H1 (cell line): ENCODE measurements at regions not wholly inside any gene's neighbourhood (a gene's known extent, or its start where the extent isn't known, plus 50 kb on each side); places are given as distances from the start of the nearest gene placed in this dataset.

Experiments used
- CTCF ChIA-PET: fragments of 300-600 bp; sonication (Branson Sonifier 250); formaldehyde crosslinking; loops from one replicate; lab custom pipeline; 2021; ENCODE audit not compliant: partially characterized antibody; lab: Charles Lee
- POLR2A ChIA-PET: fragments of 300-600 bp; sonication (Branson Sonifier 250); formaldehyde crosslinking; loops from one replicate; lab custom pipeline; 2021; ENCODE audit warnings: inconsistent platforms; ENCODE audit not compliant: partially characterized antibody; lab: Charles Lee
- DNase-seq, 2 experiments: peaks; one replicate each; pipeline versions ENCODE4 v3.0.0 to v3.0.0-alpha.2; 2010 to 2022; ENCODE audit warnings: low spot score in 2 of 2, low read depth in 1 of 2, mixed read lengths in 1 of 2
- FAIRE-seq: peaks from 2 replicates; lab custom pipeline; 2011; peaks lifted over from hg19 to GRCh38; lab: Jason Lieb, UNC
- H2AFZ ChIP-seq: 2 replicates; pipeline ENCODE4 v1.8.1; 2012; ENCODE audit warnings: low read length, inconsistent platforms
- H2AK5ac ChIP-seq: 2 replicates; pipeline ENCODE4 v1.6.1; 2013; ENCODE audit warnings: low read depth, low read length
- H2BK120ac ChIP-seq: replicated peaks from 2 replicates; pipeline ENCODE3; 2013; ENCODE audit warnings: low read depth, low read length, inconsistent platforms
- H2BK12ac ChIP-seq: 2 replicates; pipeline ENCODE4 v1.6.1; 2013; ENCODE audit warnings: low read depth, low read length
- H2BK15ac ChIP-seq: 2 replicates; pipeline ENCODE4 v1.6.1; 2013; ENCODE audit warnings: low read length
- H2BK20ac ChIP-seq: 2 replicates; pipeline ENCODE4 v1.6.1; 2013; ENCODE audit warnings: low read length
- H2BK5ac ChIP-seq: 2 replicates; pipeline ENCODE4 v1.6.1; 2013; ENCODE audit warnings: low read depth, low read length
- H3K14ac ChIP-seq: 2 replicates; pipeline ENCODE4 v1.6.1; 2013; ENCODE audit warnings: inconsistent platforms; ENCODE audit not compliant: insufficient read length
- H3K18ac ChIP-seq: 2 replicates; pipeline ENCODE4 v1.6.1; 2013; ENCODE audit warnings: low read length; ENCODE audit errors: extremely low read depth
- H3K23ac ChIP-seq: 2 replicates; pipeline ENCODE4 v1.6.1; 2013; ENCODE audit warnings: inconsistent platforms; ENCODE audit not compliant: insufficient read length
- H3K23me2 ChIP-seq: 2 replicates; pipeline ENCODE4 v1.6.1; 2013; ENCODE audit warnings: low read depth, low read length
- H3K27ac ChIP-seq: 2 replicates; pipeline ENCODE4 v1.6.1; 2011; ENCODE audit warnings: low read depth, low read length, inconsistent platforms
- H3K27me3 ChIP-seq, 4 experiments: replicated peaks in 1 of 4; 1 replicate in 1 of 4; 2 replicates in 3 of 4; pipeline versions ENCODE4 v1.6.1 to v1.8.1; 2011 to 2013; ENCODE audit warnings: low read length in 3 of 4, mild to moderate bottlenecking in 3 of 4, inconsistent platforms in 2 of 4, mixed read lengths in 2 of 4, moderate library complexity in 1 of 4; ENCODE audit not compliant: control insufficient read depth in 3 of 4, insufficient read depth in 3 of 4; ENCODE audit errors: extremely low read depth in 1 of 4
- H3K36me3 ChIP-seq, 4 experiments: 2 replicates each; pipeline versions ENCODE4 v1.6.1 to v1.8.1; 2011 to 2013; ENCODE audit warnings: mild to moderate bottlenecking in 4 of 4, low read length in 3 of 4, moderate library complexity in 2 of 4, control low read depth in 1 of 4, inconsistent platforms in 1 of 4; ENCODE audit not compliant: insufficient read depth in 4 of 4, control insufficient read depth in 2 of 4
- H3K4ac ChIP-seq: replicated peaks from 2 replicates; pipeline ENCODE3; 2013; ENCODE audit warnings: low read length, low read depth, mixed read lengths, inconsistent platforms; ENCODE audit not compliant: insufficient read length
- H3K4me1 ChIP-seq, 4 experiments: replicated peaks in 1 of 4; 1 replicate in 1 of 4; 2 replicates in 3 of 4; pipeline versions ENCODE4 v1.6.1 to v1.8.1; 2011 to 2013; ENCODE audit warnings: low read length in 3 of 4, inconsistent platforms in 2 of 4, mixed read lengths in 1 of 4; ENCODE audit not compliant: insufficient read depth in 4 of 4, control insufficient read depth in 3 of 4
- H3K4me2 ChIP-seq, 2 experiments: 2 replicates each; pipeline versions ENCODE4 v1.6.1 to v1.8.1; 2011 to 2013; ENCODE audit warnings: low read depth in 2 of 2, low read length in 2 of 2, control low read depth in 1 of 2, inconsistent platforms in 1 of 2, mild to moderate bottlenecking in 1 of 2; ENCODE audit not compliant: insufficient read depth in 1 of 2
- H3K4me3 ChIP-seq, 4 experiments: fragments of 200-600, 300-600 bp in 1 of 4; sonication (generic), shearing (Covaris generic), sonication (Bioruptor Twin) in 1 of 4; 2 replicates each; pipeline versions ENCODE4 v1.5.1 to v1.8.1; 2011 to 2016; ENCODE audit warnings: low read length in 4 of 4, low read depth in 3 of 4, control low read depth in 2 of 4, inconsistent platforms in 2 of 4, mild to moderate bottlenecking in 2 of 4, mixed read lengths in 1 of 4, moderate library complexity in 1 of 4; ENCODE audit not compliant: insufficient read depth in 2 of 4; ENCODE audit errors: extremely low read depth in 1 of 4
- H3K56ac ChIP-seq: replicated peaks from 2 replicates; pipeline ENCODE3; 2013; ENCODE audit warnings: low read depth, mild to moderate bottlenecking, mixed read lengths, low read length, inconsistent platforms; ENCODE audit not compliant: insufficient read length
- H3K79me1 ChIP-seq: 2 replicates; pipeline ENCODE4 v1.6.1; 2013; ENCODE audit warnings: low read depth, low read length, control low read depth
- H3K79me2 ChIP-seq, 2 experiments: 2 replicates each; pipeline versions ENCODE4 v1.6.1 to v1.8.1; 2012 to 2013; ENCODE audit warnings: low read length in 2 of 2, mild to moderate bottlenecking in 2 of 2, inconsistent platforms in 1 of 2; ENCODE audit not compliant: insufficient read depth in 2 of 2, control insufficient read depth in 1 of 2
- H3K9ac ChIP-seq, 4 experiments: replicated peaks in 1 of 4; 1 replicate in 1 of 4; 2 replicates in 3 of 4; pipeline versions ENCODE4 v1.6.1 to v1.8.1; 2011 to 2013; ENCODE audit warnings: low read depth in 3 of 4, low read length in 3 of 4, control low read depth in 2 of 4, mild to moderate bottlenecking in 2 of 4, moderate library complexity in 2 of 4, inconsistent platforms in 1 of 4; ENCODE audit errors: extremely low read depth in 1 of 4
- H3K9me3 ChIP-seq, 2 experiments: 2 replicates each; pipeline versions ENCODE4 v1.6.1 to v1.8.1; 2012 to 2013; ENCODE audit warnings: mild to moderate bottlenecking in 2 of 2, moderate library complexity in 2 of 2, control low read depth in 1 of 2, inconsistent platforms in 1 of 2, low read depth in 1 of 2, low read length in 1 of 2, mixed read lengths in 1 of 2; ENCODE audit not compliant: insufficient read depth in 2 of 2
- H4K20me1 ChIP-seq, 2 experiments: replicated peaks in 1 of 2; 2 replicates each; pipeline versions ENCODE3 to v1.8.1; 2011 to 2013; ENCODE audit warnings: inconsistent platforms in 2 of 2, low read length in 2 of 2, mild to moderate bottlenecking in 1 of 2; ENCODE audit not compliant: insufficient read depth in 2 of 2, control insufficient read depth in 1 of 2
- H4K5ac ChIP-seq: 2 replicates; pipeline ENCODE4 v1.6.1; 2013; ENCODE audit warnings: low read length, low read depth, mixed read lengths, inconsistent platforms; ENCODE audit not compliant: insufficient read length
- H4K8ac ChIP-seq: 2 replicates; pipeline ENCODE4 v1.8.0; 2013; ENCODE audit warnings: mild to moderate bottlenecking, moderate library complexity, low read length, inconsistent platforms; ENCODE audit not compliant: insufficient read depth; ENCODE audit errors: extremely low read depth
- H4K91ac ChIP-seq: replicated peaks from 2 replicates; pipeline ENCODE3; 2013; ENCODE audit warnings: low read length, mixed read lengths, inconsistent platforms; ENCODE audit not compliant: insufficient read length
- BACH1 ChIP-seq: IDR thresholded peaks from 2 replicates; pipeline ENCODE4 v1.6.1; 2012; ENCODE audit warnings: low read length, improper control_type of control experiment
- CBX5 ChIP-seq: fragments of 300-800, 300-1000 bp; sonication (generic); IDR thresholded peaks from 2 replicates; pipeline ENCODE4 v1.7.1; 2016; ENCODE audit warnings: antibody characterized with exemption, low read length, low read depth
- CBX8 ChIP-seq: fragments of 300-800, 300-1000 bp; sonication (generic); IDR thresholded peaks from 2 replicates; pipeline ENCODE4 v1.7.1; 2016; ENCODE audit warnings: low read depth, low read length, borderline replicate concordance
- CTBP2 ChIP-seq: IDR thresholded peaks from 2 replicates; pipeline ENCODE4 v1.7.0; 2011; ENCODE audit warnings: borderline replicate concordance, mild to moderate bottlenecking, moderate library complexity, mixed read lengths, low read length; ENCODE audit not compliant: insufficient read depth, insufficient read length
- JUN ChIP-seq: IDR thresholded peaks from 2 replicates; pipeline ENCODE4 v1.6.1; 2011; ENCODE audit warnings: low read depth, mild to moderate bottlenecking, improper control_type of control experiment, low read length
- KDM5A ChIP-seq: fragments of 200-600 bp; IDR thresholded peaks from 2 replicates; pipeline ENCODE4 v1.7.1; 2012; ENCODE audit warnings: mild to moderate bottlenecking, low read length, inconsistent platforms, mixed read lengths
- RNF2 ChIP-seq: fragments of 200-900, 300-1000 bp; sonication (generic); IDR thresholded peaks from 2 replicates; pipeline ENCODE4 v1.7.1; 2016; ENCODE audit warnings: borderline replicate concordance, low read depth, mild to moderate bottlenecking, antibody characterized with exemption, low read length; ENCODE audit not compliant: poor library complexity, severe bottlenecking; ENCODE audit errors: missing control alignments
- SAP30 ChIP-seq: fragments of 300-600 bp; sonication (generic); IDR thresholded peaks from 2 replicates; pipeline ENCODE4 v1.7.1; 2012; ENCODE audit warnings: low read length, moderate library complexity, mild to moderate bottlenecking, inconsistent platforms; ENCODE audit not compliant: insufficient read depth, insufficient replicate concordance
- SIN3A ChIP-seq, 2 experiments: IDR thresholded peaks in 1 of 2; conservative IDR thresholded peaks in 1 of 2; 2 replicates each; pipeline ENCODE4 v1.6.1; 2011 to 2012; ENCODE audit warnings: low read length in 2 of 2, improper control_type of control experiment in 1 of 2, low read depth in 1 of 2, mild to moderate bottlenecking in 1 of 2
- WGBS, 2 experiments: shearing (Covaris generic) in 1 of 2; methylation state at CpG; one replicate each; pipeline versions ENCODE4 v1.1.6 to v1.1.7; 2013 to 2015; ENCODE audit warnings: low lambda C conversion rate in 2 of 2, mixed read lengths in 2 of 2, inconsistent platforms in 1 of 2, low coverage in 1 of 2, missing lambda C conversion rate in 1 of 2; ENCODE audit not compliant: insufficient replicate concordance in 2 of 2, insufficient coverage in 1 of 2, insufficient read length in 1 of 2; ENCODE audit errors: extremely low coverage in 1 of 2, missing lambda C conversion rate in 1 of 2; 5-methylcytosine and 5-hydroxymethylcytosine counted together
- TF ChIP-seq, protein P1 (sequence below): IDR thresholded peaks from 2 replicates; pipeline ENCODE4 v1.6.1; 2011; ENCODE audit warnings: low read depth, mild to moderate bottlenecking, low read length; ENCODE audit not compliant: insufficient read depth
- TF ChIP-seq, protein P2 (sequence below): IDR thresholded peaks from 2 replicates; pipeline ENCODE4 v1.6.1; 2012; ENCODE audit warnings: low read length, inconsistent platforms

- H3K4ac ChIP-seq, result no peak overlapping the region
- H3K23me2 ChIP-seq, result no peaks in the 10 kb centered on the region
- no peak overlapping the region for H2BK120ac ChIP-seq
- H3K9ac ChIP-seq, result no peak overlapping the region
- H4K8ac ChIP-seq, result no peak overlapping the region
- no peak overlapping the region for H3K14ac ChIP-seq
- H3K27me3 ChIP-seq, result no peaks in the 10 kb centered on the region
- peaks cover 0 to 3% of the 10 kb centered on the region in 2 experiments; a peak in 1 of 4 replicates for H3K9me3 ChIP-seq
- H4K91ac ChIP-seq, result no peak overlapping the region
- no peak overlapping the region for H3K56ac ChIP-seq
- H3K27ac ChIP-seq, result no peak overlapping the region
- no peak overlapping the region for H3K18ac ChIP-seq
- H3K4me2 ChIP-seq, result no peak overlapping the region
- H2BK5ac ChIP-seq, result no peak overlapping the region
- CTCF ChIA-PET, result no interaction called here
- H3K79me2 ChIP-seq, result no peaks in the 10 kb centered on the region
- H3K23ac ChIP-seq, result no peak overlapping the region
- no peaks in the 10 kb centered on the region for H4K20me1 ChIP-seq
- no peak overlapping the region for H4K5ac ChIP-seq
- no peak overlapping the region for H2BK15ac ChIP-seq
- no peaks in the 10 kb centered on the region for H3K36me3 ChIP-seq
- POLR2A ChIA-PET, result no interaction called here
- DNase-seq, result no peak
- H3K79me1 ChIP-seq, result no peaks in the 10 kb centered on the region
- no peak overlapping the region for H2BK12ac ChIP-seq
- 87% methylated on average over 2 of the region's 2 CpGs; no CpG with 5 or more reads in 1 of the 2 experiments for WGBS, 2 experiments
- FAIRE-seq, result no peak
- no peak overlapping the region for H2AK5ac ChIP-seq
- no peak overlapping the region for H2BK20ac ChIP-seq
- no peak overlapping the region; the same call in 1 of the 2 replicates for H2AFZ ChIP-seq
- no peak overlapping the region for H3K4me3 ChIP-seq
- H3K4me1 ChIP-seq, result no peaks in the 10 kb centered on the region
- TF ChIP-seq CBX5, result no peak
- no peak for TF ChIP-seq CTBP2
- TF ChIP-seq SIN3A (conservative IDR thresholded peaks at IDR 0.05 in 1 of 2, IDR thresholded peaks at IDR 0.05 in 1 of 2; ENCODE audit: low read depth in 1 of 2, low read length in 2 of 2), result no peak
- no peak for TF ChIP-seq BACH1
- TF ChIP-seq SAP30, result no peak
- TF ChIP-seq, protein P1, sequence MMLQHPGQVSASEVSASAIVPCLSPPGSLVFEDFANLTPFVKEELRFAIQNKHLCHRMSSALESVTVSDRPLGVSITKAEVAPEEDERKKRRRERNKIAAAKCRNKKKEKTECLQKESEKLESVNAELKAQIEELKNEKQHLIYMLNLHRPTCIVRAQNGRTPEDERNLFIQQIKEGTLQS, result no peak
- no peak for TF ChIP-seq CBX8
- TF ChIP-seq RNF2, result no peak
- TF ChIP-seq, protein P2, sequence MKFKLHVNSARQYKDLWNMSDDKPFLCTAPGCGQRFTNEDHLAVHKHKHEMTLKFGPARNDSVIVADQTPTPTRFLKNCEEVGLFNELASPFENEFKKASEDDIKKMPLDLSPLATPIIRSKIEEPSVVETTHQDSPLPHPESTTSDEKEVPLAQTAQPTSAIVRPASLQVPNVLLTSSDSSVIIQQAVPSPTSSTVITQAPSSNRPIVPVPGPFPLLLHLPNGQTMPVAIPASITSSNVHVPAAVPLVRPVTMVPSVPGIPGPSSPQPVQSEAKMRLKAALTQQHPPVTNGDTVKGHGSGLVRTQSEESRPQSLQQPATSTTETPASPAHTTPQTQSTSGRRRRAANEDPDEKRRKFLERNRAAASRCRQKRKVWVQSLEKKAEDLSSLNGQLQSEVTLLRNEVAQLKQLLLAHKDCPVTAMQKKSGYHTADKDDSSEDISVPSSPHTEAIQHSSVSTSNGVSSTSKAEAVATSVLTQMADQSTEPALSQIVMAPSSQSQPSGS, result no peak
- TF ChIP-seq JUN, result no peak
- no peak for TF ChIP-seq KDM5A
Observed at GRCh38 chr21:35484851-35485250, 435.7 kb upstream of the RUNX1 start.
